GM12872 (cell line): ENCODE measurements at regions not wholly inside any gene's neighbourhood (a gene's known extent, or its start where the extent isn't known, plus 50 kb on each side); places are given as distances from the start of the nearest gene placed in this dataset.

Experiments used
- TF ChIP-seq, protein P1 (sequence below): IDR thresholded peaks from 3 replicates; pipeline ENCODE4 v1.5.1; 2011; ENCODE audit warnings: low read depth, mild to moderate bottlenecking, low read length, moderate library complexity; ENCODE audit not compliant: insufficient read depth

- TF ChIP-seq, protein P1, sequence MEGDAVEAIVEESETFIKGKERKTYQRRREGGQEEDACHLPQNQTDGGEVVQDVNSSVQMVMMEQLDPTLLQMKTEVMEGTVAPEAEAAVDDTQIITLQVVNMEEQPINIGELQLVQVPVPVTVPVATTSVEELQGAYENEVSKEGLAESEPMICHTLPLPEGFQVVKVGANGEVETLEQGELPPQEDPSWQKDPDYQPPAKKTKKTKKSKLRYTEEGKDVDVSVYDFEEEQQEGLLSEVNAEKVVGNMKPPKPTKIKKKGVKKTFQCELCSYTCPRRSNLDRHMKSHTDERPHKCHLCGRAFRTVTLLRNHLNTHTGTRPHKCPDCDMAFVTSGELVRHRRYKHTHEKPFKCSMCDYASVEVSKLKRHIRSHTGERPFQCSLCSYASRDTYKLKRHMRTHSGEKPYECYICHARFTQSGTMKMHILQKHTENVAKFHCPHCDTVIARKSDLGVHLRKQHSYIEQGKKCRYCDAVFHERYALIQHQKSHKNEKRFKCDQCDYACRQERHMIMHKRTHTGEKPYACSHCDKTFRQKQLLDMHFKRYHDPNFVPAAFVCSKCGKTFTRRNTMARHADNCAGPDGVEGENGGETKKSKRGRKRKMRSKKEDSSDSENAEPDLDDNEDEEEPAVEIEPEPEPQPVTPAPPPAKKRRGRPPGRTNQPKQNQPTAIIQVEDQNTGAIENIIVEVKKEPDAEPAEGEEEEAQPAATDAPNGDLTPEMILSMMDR: no peak
Measured at GRCh38 chr21:14013056-14013603, 197.6 kb downstream of the LIPI start.

GRCh38 chr21:14012409-14012808, 198.3 kb downstream of the LIPI start:
- TF ChIP-seq, protein P1: no peak

DNA sequence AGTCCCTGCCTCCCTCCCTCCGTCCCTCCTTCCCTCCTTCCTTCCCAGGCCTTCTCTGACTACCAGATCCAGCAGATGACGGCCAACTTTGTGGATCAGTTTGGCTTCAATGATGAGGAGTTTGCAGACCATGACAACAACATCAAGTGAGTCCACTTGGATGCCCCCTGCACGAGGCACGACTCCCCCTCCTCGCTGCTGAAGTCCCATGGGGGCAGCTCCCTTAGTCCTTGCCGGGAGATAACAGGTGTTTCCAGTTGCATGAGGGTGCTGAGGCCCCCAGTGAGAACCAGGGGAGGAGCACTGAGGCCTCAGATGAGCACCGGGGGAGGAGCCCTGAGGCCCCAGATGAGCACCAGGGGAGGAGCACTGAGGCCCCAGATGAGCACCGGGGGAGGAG, 200.0 kb downstream of the LIPI start:
- TF ChIP-seq, protein P1: no peak

GRCh38 chr21:13980115-13980662, 230.6 kb downstream of the LIPI start:
- TF ChIP-seq, protein P1: peak; percentile 30; the same call in 1 of the 3 replicates

- TF ChIP-seq, protein P1: no peak
Measured at GRCh38 chr21:13937236-13937635, 273.5 kb downstream of the LIPI start.

DNA sequence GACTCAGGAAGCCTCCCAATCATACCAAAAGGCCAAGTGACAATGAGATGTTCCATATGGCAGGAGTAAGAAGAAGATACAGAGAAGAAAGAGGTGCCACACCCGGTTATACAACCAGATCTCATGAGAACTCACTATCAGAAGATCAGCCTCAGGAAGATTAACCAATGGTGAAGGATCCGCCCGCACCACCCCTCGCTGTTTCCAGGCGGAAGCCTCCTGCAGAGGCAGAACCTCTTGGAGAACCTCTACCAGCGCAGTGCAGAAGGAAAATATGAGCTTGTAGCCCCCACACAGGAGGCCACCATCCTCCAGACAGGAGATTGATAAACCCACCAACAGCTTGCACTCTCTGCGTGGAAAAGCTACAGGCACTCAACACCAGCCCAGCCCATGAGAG, 245.1 kb downstream of the POTED start:
- TF ChIP-seq, protein P1: no peak

GRCh38 chr21:13827201-13827600, 217.6 kb downstream of the POTED start:
- TF ChIP-seq, protein P1: no peak
